GM23338 (cell line): ENCODE measurements at regions not wholly inside any gene's neighbourhood (a gene's known extent, or its start where the extent isn't known, plus 50 kb on each side); places are given as distances from the start of the nearest gene placed in this dataset.

ENCODE experiments used
- CREB1 ChIP-seq: fragments of 250-450 bp; sonication (Bioruptor Pico); IDR thresholded peaks from 2 replicates; pipeline ENCODE4 v1.5.0; 2020; ENCODE audit warnings: low read depth, mild to moderate bottlenecking, moderate library complexity
- EZH2 ChIP-seq: fragments of 200-600 bp; sonication (generic); IDR thresholded peaks from one replicate; pipeline ENCODE4 v1.8.0; 2017; ENCODE audit warnings: antibody characterized with exemption, mild to moderate bottlenecking, low read depth; ENCODE audit not compliant: unreplicated experiment
- EZH2phosphoT487 ChIP-seq: fragments of 200-600 bp; sonication (generic); IDR thresholded peaks from one replicate; pipeline ENCODE4 v1.8.1; 2018; ENCODE audit warnings: antibody characterized with exemption; ENCODE audit not compliant: unreplicated experiment
- JUNB ChIP-seq: IDR thresholded peaks from one replicate; pipeline ENCODE4 v1.6.1; 2016; ENCODE audit warnings: antibody characterized with exemption; ENCODE audit not compliant: unreplicated experiment
- NANOG ChIP-seq: IDR thresholded peaks from 2 replicates; pipeline ENCODE4 v1.6.1; 2016; ENCODE audit warnings: antibody characterized with exemption, borderline replicate concordance
- POLR2AphosphoS5 ChIP-seq: IDR thresholded peaks from 2 replicates; pipeline ENCODE4 v1.6.1; 2016; ENCODE audit warnings: antibody characterized with exemption, low read depth
- REST ChIP-seq: IDR thresholded peaks from one replicate; pipeline ENCODE4 v1.6.1; 2018; ENCODE audit warnings: antibody characterized with exemption; ENCODE audit not compliant: unreplicated experiment
- STAT1 ChIP-seq: IDR thresholded peaks from one replicate; pipeline ENCODE4 v1.6.1; 2016; ENCODE audit warnings: antibody characterized with exemption; ENCODE audit not compliant: unreplicated experiment
- ZNF114 ChIP-seq: fragments of 250-450 bp; sonication (Bioruptor Pico); IDR thresholded peaks from 2 replicates; pipeline ENCODE4 v1.5.0; 2020; ENCODE audit warnings: mild to moderate bottlenecking, moderate library complexity
- ZNF331 ChIP-seq: fragments of 250-450 bp; sonication (Bioruptor Pico); IDR thresholded peaks from 2 replicates; pipeline ENCODE4 v1.5.0; 2020; ENCODE audit warnings: low read depth, mild to moderate bottlenecking, moderate library complexity
- TF ChIP-seq, protein P1 (sequence below), 2 experiments: fragments of 200-600 bp in 1 of 2; sonication (generic) in 1 of 2; conservative IDR thresholded peaks; 2 replicates each; pipeline versions ENCODE4 v1.5.1 to v1.6.1; 2016 to 2017; ENCODE audit warnings: antibody characterized with exemption in 2 of 2, low read depth in 2 of 2, mild to moderate bottlenecking in 2 of 2, moderate library complexity in 1 of 2
- TF ChIP-seq, protein P2 (sequence below): IDR thresholded peaks from 2 replicates; pipeline ENCODE4 v1.6.1; 2016; ENCODE audit warnings: antibody characterized with exemption
- TF ChIP-seq, protein P3 (sequence below): fragments of 250-450 bp; sonication (Bioruptor Pico); IDR thresholded peaks from 2 replicates; pipeline ENCODE4 v1.5.0; 2020; ENCODE audit warnings: mild to moderate bottlenecking, moderate library complexity

DNA sequence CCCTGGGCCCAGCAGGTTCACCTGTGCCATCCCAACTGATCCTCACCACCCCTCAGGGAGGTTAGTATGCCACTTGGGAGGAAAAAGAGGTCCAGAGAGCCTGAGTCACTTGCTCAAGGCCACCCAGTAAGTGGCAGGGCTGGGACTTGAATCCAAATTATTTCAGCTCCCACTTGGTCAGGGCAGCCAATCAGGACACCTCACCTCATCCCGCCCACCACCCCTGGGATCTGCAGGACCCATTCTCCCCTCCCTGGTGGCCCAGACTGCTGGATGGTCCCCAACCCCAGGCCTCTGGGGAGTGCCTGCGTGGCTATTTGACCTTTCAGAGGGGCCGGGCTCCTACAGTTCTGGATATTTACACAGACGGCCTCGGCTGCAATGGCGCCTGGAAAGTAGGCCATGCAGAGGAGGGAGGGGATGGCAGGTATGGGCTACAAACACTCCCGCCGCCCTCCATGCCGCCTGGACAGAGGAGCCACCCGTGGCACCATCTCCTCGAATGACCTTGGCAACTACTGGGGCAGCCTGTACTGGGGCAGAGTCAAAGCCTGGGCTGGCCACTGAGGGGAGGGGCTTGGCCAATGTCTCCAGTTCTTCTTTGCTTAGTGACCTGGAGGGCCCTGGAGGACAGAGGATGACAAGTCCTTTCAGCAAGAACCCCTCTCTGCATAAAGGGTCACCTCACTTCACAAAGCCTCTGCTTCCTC is 153.6 kb upstream of the LINGO1 start:
- TF ChIP-seq, protein P1, sequence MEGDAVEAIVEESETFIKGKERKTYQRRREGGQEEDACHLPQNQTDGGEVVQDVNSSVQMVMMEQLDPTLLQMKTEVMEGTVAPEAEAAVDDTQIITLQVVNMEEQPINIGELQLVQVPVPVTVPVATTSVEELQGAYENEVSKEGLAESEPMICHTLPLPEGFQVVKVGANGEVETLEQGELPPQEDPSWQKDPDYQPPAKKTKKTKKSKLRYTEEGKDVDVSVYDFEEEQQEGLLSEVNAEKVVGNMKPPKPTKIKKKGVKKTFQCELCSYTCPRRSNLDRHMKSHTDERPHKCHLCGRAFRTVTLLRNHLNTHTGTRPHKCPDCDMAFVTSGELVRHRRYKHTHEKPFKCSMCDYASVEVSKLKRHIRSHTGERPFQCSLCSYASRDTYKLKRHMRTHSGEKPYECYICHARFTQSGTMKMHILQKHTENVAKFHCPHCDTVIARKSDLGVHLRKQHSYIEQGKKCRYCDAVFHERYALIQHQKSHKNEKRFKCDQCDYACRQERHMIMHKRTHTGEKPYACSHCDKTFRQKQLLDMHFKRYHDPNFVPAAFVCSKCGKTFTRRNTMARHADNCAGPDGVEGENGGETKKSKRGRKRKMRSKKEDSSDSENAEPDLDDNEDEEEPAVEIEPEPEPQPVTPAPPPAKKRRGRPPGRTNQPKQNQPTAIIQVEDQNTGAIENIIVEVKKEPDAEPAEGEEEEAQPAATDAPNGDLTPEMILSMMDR (conservative IDR thresholded peaks at IDR 0.05; ENCODE audit: low read depth in 2 of 2) = no peak
- no peak for TF ChIP-seq POLR2AphosphoS5
- no peak for TF ChIP-seq EZH2
- TF ChIP-seq EZH2phosphoT487 = no peak
- TF ChIP-seq JUNB = no peak
- TF ChIP-seq REST = no peak
- TF ChIP-seq CREB1 (CRISPR knock-in tag) = no peak
- TF ChIP-seq ZNF331 (CRISPR knock-in tag) = no peak
- no peak for TF ChIP-seq ZNF114 (CRISPR knock-in tag)
- TF ChIP-seq, protein P2, sequence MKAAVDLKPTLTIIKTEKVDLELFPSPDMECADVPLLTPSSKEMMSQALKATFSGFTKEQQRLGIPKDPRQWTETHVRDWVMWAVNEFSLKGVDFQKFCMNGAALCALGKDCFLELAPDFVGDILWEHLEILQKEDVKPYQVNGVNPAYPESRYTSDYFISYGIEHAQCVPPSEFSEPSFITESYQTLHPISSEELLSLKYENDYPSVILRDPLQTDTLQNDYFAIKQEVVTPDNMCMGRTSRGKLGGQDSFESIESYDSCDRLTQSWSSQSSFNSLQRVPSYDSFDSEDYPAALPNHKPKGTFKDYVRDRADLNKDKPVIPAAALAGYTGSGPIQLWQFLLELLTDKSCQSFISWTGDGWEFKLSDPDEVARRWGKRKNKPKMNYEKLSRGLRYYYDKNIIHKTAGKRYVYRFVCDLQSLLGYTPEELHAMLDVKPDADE = no peak
- no peak for TF ChIP-seq NANOG
- no peak for TF ChIP-seq STAT1
- TF ChIP-seq, protein P3, sequence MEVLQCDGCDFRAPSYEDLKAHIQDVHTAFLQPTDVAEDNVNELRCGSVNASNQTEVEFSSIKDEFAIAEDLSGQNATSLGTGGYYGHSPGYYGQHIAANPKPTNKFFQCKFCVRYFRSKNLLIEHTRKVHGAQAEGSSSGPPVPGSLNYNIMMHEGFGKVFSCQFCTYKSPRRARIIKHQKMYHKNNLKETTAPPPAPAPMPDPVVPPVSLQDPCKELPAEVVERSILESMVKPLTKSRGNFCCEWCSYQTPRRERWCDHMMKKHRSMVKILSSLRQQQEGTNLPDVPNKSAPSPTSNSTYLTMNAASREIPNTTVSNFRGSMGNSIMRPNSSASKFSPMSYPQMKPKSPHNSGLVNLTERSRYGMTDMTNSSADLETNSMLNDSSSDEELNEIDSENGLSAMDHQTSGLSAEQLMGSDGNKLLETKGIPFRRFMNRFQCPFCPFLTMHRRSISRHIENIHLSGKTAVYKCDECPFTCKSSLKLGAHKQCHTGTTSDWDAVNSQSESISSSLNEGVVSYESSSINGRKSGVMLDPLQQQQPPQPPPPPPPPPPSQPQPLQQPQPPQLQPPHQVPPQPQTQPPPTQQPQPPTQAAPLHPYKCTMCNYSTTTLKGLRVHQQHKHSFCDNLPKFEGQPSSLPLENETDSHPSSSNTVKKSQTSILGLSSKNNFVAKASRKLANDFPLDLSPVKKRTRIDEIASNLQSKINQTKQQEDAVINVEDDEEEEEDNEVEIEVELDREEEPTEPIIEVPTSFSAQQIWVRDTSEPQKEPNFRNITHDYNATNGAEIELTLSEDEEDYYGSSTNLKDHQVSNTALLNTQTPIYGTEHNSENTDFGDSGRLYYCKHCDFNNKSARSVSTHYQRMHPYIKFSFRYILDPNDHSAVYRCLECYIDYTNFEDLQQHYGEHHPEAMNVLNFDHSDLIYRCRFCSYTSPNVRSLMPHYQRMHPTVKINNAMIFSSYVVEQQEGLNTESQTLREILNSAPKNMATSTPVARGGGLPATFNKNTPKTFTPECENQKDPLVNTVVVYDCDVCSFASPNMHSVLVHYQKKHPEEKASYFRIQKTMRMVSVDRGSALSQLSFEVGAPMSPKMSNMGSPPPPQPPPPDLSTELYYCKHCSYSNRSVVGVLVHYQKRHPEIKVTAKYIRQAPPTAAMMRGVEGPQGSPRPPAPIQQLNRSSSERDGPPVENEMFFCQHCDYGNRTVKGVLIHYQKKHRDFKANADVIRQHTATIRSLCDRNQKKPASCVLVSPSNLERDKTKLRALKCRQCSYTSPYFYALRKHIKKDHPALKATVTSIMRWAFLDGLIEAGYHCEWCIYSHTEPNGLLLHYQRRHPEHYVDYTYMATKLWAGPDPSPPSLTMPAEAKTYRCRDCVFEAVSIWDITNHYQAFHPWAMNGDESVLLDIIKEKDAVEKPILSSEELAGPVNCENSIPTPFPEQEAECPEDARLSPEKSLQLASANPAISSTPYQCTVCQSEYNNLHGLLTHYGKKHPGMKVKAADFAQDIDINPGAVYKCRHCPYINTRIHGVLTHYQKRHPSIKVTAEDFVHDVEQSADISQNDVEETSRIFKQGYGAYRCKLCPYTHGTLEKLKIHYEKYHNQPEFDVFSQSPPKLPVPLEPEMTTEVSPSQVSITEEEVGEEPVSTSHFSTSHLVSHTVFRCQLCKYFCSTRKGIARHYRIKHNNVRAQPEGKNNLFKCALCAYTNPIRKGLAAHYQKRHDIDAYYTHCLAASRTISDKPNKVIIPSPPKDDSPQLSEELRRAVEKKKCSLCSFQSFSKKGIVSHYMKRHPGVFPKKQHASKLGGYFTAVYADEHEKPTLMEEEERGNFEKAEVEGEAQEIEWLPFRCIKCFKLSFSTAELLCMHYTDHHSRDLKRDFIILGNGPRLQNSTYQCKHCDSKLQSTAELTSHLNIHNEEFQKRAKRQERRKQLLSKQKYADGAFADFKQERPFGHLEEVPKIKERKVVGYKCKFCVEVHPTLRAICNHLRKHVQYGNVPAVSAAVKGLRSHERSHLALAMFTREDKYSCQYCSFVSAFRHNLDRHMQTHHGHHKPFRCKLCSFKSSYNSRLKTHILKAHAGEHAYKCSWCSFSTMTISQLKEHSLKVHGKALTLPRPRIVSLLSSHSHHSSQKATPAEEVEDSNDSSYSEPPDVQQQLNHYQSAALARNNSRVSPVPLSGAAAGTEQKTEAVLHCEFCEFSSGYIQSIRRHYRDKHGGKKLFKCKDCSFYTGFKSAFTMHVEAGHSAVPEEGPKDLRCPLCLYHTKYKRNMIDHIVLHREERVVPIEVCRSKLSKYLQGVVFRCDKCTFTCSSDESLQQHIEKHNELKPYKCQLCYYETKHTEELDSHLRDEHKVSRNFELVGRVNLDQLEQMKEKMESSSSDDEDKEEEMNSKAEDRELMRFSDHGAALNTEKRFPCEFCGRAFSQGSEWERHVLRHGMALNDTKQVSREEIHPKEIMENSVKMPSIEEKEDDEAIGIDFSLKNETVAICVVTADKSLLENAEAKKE (CRISPR knock-in tag) = no peak
